ENCODE measurements at regions not wholly inside any gene's neighbourhood (a gene's known extent, or its start where the extent isn't known, plus 50 kb on each side); places are given as distances from the start of the nearest gene placed in this dataset.

DNA sequence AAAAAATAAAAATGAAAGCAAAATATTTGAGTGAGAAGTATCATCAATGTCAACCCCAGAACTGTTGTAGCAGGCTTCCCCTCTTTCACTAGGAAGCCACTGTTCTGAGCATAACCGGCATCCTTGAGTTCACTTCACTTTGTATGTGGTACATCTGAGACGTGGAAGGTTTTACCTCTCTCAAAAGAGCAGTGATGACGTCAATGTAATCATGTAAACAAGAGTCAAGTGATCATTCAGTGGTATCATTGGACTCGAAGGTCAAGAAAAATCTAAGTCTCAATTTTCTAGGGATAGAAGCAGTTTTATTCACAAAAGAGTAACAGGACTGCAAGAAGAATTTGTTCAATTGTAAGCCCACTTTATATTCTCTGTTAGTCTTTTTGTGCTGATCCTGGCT lies 339.8 kb upstream of the THRB start:
- Histone ChIP-seq H3K4me1 (ENCODE audit: control insufficient read depth, insufficient read depth, low read length) (no peaks in the 10 kb centered on the region), H3K79me1 (ENCODE audit: low read depth in 1 of 2, low read length in 2 of 2) (no peaks in the 10 kb centered on the region), H3K4me2 (ENCODE audit: low read depth, low read length) (no peak overlapping the region), H3K9me3 (ENCODE audit: control insufficient read depth, insufficient read depth, low read length) (no peaks in the 10 kb centered on the region), H2BK5ac (ENCODE audit: low read depth, low read length, poor library complexity, severe bottlenecking) (no peak overlapping the region), H2AK5ac (ENCODE audit: low read depth, low read length) (no peak overlapping the region), H3K36me3 (ENCODE audit: control insufficient read depth, insufficient read depth, low read length) (no peaks in the 10 kb centered on the region), H3K23ac (ENCODE audit: low read depth, low read length) (no peak overlapping the region), H2BK20ac (ENCODE audit: low read depth, low read length) (no peak overlapping the region), H3K9me1 (ENCODE audit: insufficient read depth, low read length) (no peaks in the 10 kb centered on the region), H3K56ac (ENCODE audit: extremely low read depth, insufficient read depth, low read length) (no peak overlapping the region), H4K20me1 (ENCODE audit: insufficient read depth, low read length) (no peaks in the 10 kb centered on the region), H3K4ac (ENCODE audit: low read depth, low read length) (no peak overlapping the region), H2AK9ac (replicated peaks; ENCODE audit: low read depth, low read length, poor library complexity) (no peak overlapping the region), H2BK120ac (ENCODE audit: low read depth, low read length) (no peak overlapping the region), H2AFZ (replicated peaks; ENCODE audit: low read length, poor library complexity) (no peak overlapping the region), H4K8ac (ENCODE audit: low read depth in 2 of 2, low read length in 2 of 2) (no peak overlapping the region), H3K27ac (ENCODE audit: insufficient read depth, low read length) (no peak overlapping the region), H3K4me3 (ENCODE audit: insufficient read depth, low read depth, low read length) (no peak overlapping the region), H4K5ac (ENCODE audit: low read depth, low read length) (no peak overlapping the region), H4K91ac (ENCODE audit: insufficient read depth, low read depth, low read length) (no peak overlapping the region), H3K9ac (ENCODE audit: low read depth, low read length) (no peak overlapping the region), H2BK15ac (ENCODE audit: low read depth, low read length) (no peak overlapping the region), H3K27me3 (ENCODE audit: control insufficient read depth, insufficient read depth, low read length) (peaks cover 5% of the 10 kb centered on the region; the same call in 1 of the 2 replicates), H3K18ac (ENCODE audit: low read depth, low read length) (no peak overlapping the region), H3K14ac (replicated peaks; ENCODE audit: low read depth, low read length) (no peak overlapping the region)
- in situ Hi-C loops (cut with MboI; ENCODE audit: low sequenced_read_pairs) (no loop called here), intact Hi-C loops (cut with micrococcal nuclease) (no loop called here), dilution Hi-C loops (cut with HindIII; ENCODE audit: low sequenced_read_pairs, unreplicated experiment) (no loop called here)
- DNase-seq, result no peak
- BruUV-seq (replicated peaks), result no TSS peak
- no peak for ATAC-seq (ENCODE audit: low read depth)
- CTCF ChIA-PET, result no interaction called here
- TF ChIP-seq MAZ (IDR thresholded peaks at IDR 0.05; ENCODE audit: borderline replicate concordance, low read depth, low read length) (no peak), RFX5 (IDR thresholded peaks at IDR 0.05; ENCODE audit: low read depth, low read length) (no peak), USF2 (IDR thresholded peaks at IDR 0.05; ENCODE audit: low read depth, low read length) (no peak), FOS (IDR thresholded peaks at IDR 0.05; ENCODE audit: low read depth, low read length) (no peak), RCOR1 (IDR thresholded peaks at IDR 0.05; ENCODE audit: insufficient replicate concordance, low read length) (no peak), ELK1 (IDR thresholded peaks at IDR 0.05; ENCODE audit: borderline replicate concordance, low read depth, low read length) (no peak), RAD21 (IDR thresholded peaks at IDR 0.05; ENCODE audit: low read length) (no peak), MXI1 (IDR thresholded peaks at IDR 0.05; ENCODE audit: borderline replicate concordance, low read depth, low read length) (no peak)
- POLR2A ChIA-PET (ENCODE audit: unreplicated experiment), result no interaction called here
- WGBS, 2 experiments (ENCODE audit: extremely low coverage in 2 of 2, insufficient read length in 1 of 2), result 20% methylated on average over 2 of the region's 4 CpGs; no CpG with 5 or more reads in 1 of the 2 experiments
